HL-60 (cell line): ENCODE measurements at regions not wholly inside any gene's neighbourhood (a gene's known extent, or its start where the extent isn't known, plus 50 kb on each side); places are given as distances from the start of the nearest gene placed in this dataset.

Experiments used
- DNase-seq, 2 experiments: peaks; one replicate each; pipeline ENCODE4 v3.0.0-alpha.2; 2010 to 2020; ENCODE audit warnings: low read depth in 1 of 2, low spot score in 1 of 2
- H3K27ac ChIP-seq: fragments of 250-450 bp; sonication (Bioruptor Pico); replicated peaks from 2 replicates; pipeline ENCODE4 v1.5.1; 2020; ENCODE audit warnings: mild to moderate bottlenecking, moderate library complexity
- H3K27me3 ChIP-seq: fragments of 250-450 bp; sonication (Bioruptor Pico); 2 replicates; pipeline ENCODE4 v1.5.1; 2021; ENCODE audit warnings: mild to moderate bottlenecking, moderate library complexity; ENCODE audit not compliant: insufficient read depth, poor library complexity, severe bottlenecking
- H3K4me3 ChIP-seq: replicated peaks from 2 replicates; pipeline ENCODE4 v1.5.1; 2011; ENCODE audit warnings: mild to moderate bottlenecking, control low read depth, low read length; ENCODE audit not compliant: insufficient read depth
- GABPA ChIP-seq: IDR thresholded peaks from 2 replicates; pipeline ENCODE4 v1.6.1; 2012; ENCODE audit warnings: low read depth
- POLR2AphosphoS5 ChIP-seq: IDR thresholded peaks from 2 replicates; pipeline ENCODE4 v1.6.1; 2012; ENCODE audit warnings: low read depth
- SPI1 ChIP-seq: IDR thresholded peaks from 2 replicates; pipeline ENCODE4 v1.6.1; 2012; ENCODE audit warnings: low read depth, mild to moderate bottlenecking, borderline replicate concordance
- TF ChIP-seq, protein P1 (sequence below): IDR thresholded peaks from 2 replicates; pipeline ENCODE4 v1.6.1; 2012; ENCODE audit warnings: low read depth; ENCODE audit not compliant: insufficient replicate concordance
- TF ChIP-seq, protein P2 (sequence below): IDR thresholded peaks from one replicate; pipeline ENCODE4 v1.5.1; 2011; ENCODE audit warnings: low read length, control low read depth, inconsistent platforms; ENCODE audit not compliant: insufficient read depth

- DNase-seq: no peak
- TF ChIP-seq, protein P1, sequence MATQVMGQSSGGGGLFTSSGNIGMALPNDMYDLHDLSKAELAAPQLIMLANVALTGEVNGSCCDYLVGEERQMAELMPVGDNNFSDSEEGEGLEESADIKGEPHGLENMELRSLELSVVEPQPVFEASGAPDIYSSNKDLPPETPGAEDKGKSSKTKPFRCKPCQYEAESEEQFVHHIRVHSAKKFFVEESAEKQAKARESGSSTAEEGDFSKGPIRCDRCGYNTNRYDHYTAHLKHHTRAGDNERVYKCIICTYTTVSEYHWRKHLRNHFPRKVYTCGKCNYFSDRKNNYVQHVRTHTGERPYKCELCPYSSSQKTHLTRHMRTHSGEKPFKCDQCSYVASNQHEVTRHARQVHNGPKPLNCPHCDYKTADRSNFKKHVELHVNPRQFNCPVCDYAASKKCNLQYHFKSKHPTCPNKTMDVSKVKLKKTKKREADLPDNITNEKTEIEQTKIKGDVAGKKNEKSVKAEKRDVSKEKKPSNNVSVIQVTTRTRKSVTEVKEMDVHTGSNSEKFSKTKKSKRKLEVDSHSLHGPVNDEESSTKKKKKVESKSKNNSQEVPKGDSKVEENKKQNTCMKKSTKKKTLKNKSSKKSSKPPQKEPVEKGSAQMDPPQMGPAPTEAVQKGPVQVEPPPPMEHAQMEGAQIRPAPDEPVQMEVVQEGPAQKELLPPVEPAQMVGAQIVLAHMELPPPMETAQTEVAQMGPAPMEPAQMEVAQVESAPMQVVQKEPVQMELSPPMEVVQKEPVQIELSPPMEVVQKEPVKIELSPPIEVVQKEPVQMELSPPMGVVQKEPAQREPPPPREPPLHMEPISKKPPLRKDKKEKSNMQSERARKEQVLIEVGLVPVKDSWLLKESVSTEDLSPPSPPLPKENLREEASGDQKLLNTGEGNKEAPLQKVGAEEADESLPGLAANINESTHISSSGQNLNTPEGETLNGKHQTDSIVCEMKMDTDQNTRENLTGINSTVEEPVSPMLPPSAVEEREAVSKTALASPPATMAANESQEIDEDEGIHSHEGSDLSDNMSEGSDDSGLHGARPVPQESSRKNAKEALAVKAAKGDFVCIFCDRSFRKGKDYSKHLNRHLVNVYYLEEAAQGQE: no peak
- TF ChIP-seq POLR2AphosphoS5 (no peak), GABPA (no peak), SPI1 (no peak)
- TF ChIP-seq, protein P2, sequence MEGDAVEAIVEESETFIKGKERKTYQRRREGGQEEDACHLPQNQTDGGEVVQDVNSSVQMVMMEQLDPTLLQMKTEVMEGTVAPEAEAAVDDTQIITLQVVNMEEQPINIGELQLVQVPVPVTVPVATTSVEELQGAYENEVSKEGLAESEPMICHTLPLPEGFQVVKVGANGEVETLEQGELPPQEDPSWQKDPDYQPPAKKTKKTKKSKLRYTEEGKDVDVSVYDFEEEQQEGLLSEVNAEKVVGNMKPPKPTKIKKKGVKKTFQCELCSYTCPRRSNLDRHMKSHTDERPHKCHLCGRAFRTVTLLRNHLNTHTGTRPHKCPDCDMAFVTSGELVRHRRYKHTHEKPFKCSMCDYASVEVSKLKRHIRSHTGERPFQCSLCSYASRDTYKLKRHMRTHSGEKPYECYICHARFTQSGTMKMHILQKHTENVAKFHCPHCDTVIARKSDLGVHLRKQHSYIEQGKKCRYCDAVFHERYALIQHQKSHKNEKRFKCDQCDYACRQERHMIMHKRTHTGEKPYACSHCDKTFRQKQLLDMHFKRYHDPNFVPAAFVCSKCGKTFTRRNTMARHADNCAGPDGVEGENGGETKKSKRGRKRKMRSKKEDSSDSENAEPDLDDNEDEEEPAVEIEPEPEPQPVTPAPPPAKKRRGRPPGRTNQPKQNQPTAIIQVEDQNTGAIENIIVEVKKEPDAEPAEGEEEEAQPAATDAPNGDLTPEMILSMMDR: no peak
- H3K4me3 ChIP-seq: no peak overlapping the region
- no peak overlapping the region for H3K27ac ChIP-seq
- no peaks in the 10 kb centered on the region for H3K27me3 ChIP-seq
These were observed 226.5 kb downstream of the POU4F1 start for GRCh38 chr13:78376822-78377221.

- Histone ChIP-seq H3K27ac (no peak overlapping the region; the same call in 1 of the 2 replicates), H3K27me3 (no peaks in the 10 kb centered on the region), H3K4me3 (no peak overlapping the region)
- TF ChIP-seq, protein P1: no peak
- TF ChIP-seq SPI1: peak; percentile 55; the same call in 1 of the 2 replicates
- peak in 1 of 2 experiments; percentile 33 for DNase-seq
These were observed 227.3 kb downstream of the POU4F1 start for GRCh38 chr13:78376033-78376432.

DNA sequence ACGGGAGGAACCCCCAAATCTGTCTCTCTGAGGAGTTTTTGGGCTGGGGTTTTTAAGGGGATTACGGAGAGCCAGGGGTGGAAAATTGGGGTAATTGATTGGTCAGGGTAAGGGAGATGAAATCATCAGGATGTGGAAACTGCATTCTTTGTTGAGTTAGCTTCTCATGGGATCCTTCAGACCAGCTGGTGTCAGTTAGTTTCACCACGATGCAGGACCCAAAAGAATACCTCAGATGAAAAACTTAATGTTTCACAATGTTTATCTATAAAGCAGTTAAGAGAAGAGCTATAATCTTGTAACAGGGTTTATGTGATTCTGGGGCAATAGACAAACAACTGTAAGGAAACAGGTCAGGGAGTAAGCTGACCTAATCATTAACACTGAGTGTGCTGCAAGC is 230.8 kb downstream of the POU4F1 start:
- H3K4me3 ChIP-seq: no peak overlapping the region
- H3K27ac ChIP-seq: no peak overlapping the region

More for the DNA sequence above, 230.8 kb downstream of the POU4F1 start:
- peak in 1 of 2 experiments; percentile 36 for DNase-seq
- H3K27me3 ChIP-seq: no peaks in the 10 kb centered on the region
- no peak for TF ChIP-seq SPI1
- TF ChIP-seq, protein P1: no peak
- no peak for TF ChIP-seq POLR2AphosphoS5
- TF ChIP-seq, protein P2: no peak
- TF ChIP-seq GABPA: no peak
